Activated T-helper 1 cell treated with anti-CD3 and anti-CD28 coated beads, Interleukin-12 subunit alpha, Interleukin-12 subunit beta, Interleukin-2, Interleukin-4 antibody, amounts not matched to agents 30 ng/mL and 10 ng/mL and 1 ng/mL, durations not matched to agents 14 hours and 24 hours and 36 hours (primary cell): ENCODE measurements at regions not wholly inside any gene's neighbourhood (a gene's known extent, or its start where the extent isn't known, plus 50 kb on each side); places are given as distances from the start of the nearest gene placed in this dataset.

Source experiments
- DNase-seq: peaks from one replicate; pipeline ENCODE4 v3.0.0; 2021; ENCODE audit warnings: low spot score
- H3K27ac Mint-ChIP-seq: one replicate; pipeline ENCODE4 v1.8.0; 2021; ENCODE audit warnings: mild to moderate bottlenecking, mixed read lengths
- H3K27me3 Mint-ChIP-seq: one replicate; pipeline ENCODE4 v1.8.0; 2022; ENCODE audit warnings: mild to moderate bottlenecking, moderate library complexity, mixed read lengths; ENCODE audit not compliant: insufficient read depth
- H3K36me3 Mint-ChIP-seq: one replicate; pipeline ENCODE4 v1.8.0; 2021; ENCODE audit warnings: low read depth, mixed read lengths
- H3K4me1 Mint-ChIP-seq: one replicate; pipeline ENCODE4 v1.8.0; 2021; ENCODE audit warnings: low read depth, mixed read lengths
- H3K4me3 Mint-ChIP-seq: one replicate; pipeline ENCODE4 v1.8.0; 2021; ENCODE audit warnings: mild to moderate bottlenecking, moderate library complexity, mixed read lengths
- H3K9me3 Mint-ChIP-seq: one replicate; pipeline ENCODE4 v1.8.0; 2021; ENCODE audit warnings: mixed read lengths
- intact Hi-C: fragments of 100-400 bp; cut with micrococcal nuclease; formaldehyde crosslinking; loops from one replicate; pipeline ENCODE4 v1.15.1; 2024

- Mint-ChIP-seq H3K4me3 (no peak overlapping the region), H3K9me3 (no peaks in the 10 kb centered on the region), H3K27ac (no peak overlapping the region), H3K4me1 (no peaks in the 10 kb centered on the region), H3K27me3 (no peaks in the 10 kb centered on the region), H3K36me3 (no peaks in the 10 kb centered on the region)
- intact Hi-C loops: no loop called here
- no peak for DNase-seq
Observed at GRCh38 chr2:101533561-101534148, 58.7 kb upstream of the RFX8 start.

DNA sequence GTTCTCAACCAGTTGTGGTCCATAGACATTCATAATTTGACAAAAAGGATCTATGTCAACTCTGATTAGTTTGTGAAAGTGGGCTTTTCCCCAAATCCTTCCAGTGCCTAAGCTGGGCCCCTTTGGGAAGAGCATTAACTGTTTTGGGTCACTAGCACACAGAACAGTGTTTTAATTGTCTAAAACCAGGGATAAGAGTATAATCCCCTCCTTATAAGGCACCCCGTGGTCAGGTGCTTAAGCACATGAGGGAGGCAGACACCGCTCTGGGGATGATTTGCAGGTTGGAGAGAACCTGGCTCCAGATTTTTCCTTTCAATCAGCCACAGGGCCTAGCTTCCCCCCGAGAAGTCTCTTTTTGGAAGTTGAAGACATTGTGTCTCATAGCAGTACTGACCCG, 53.6 kb upstream of the RFX8 start:
- Mint-ChIP-seq H3K27me3 (peaks cover 5% of the 10 kb centered on the region), H3K27ac (no peak overlapping the region), H3K4me3 (no peak overlapping the region), H3K4me1 (no peaks in the 10 kb centered on the region), H3K36me3 (no peaks in the 10 kb centered on the region), H3K9me3 (no peaks in the 10 kb centered on the region)
- intact Hi-C loops: no loop called here
- DNase-seq: no peak

DNA sequence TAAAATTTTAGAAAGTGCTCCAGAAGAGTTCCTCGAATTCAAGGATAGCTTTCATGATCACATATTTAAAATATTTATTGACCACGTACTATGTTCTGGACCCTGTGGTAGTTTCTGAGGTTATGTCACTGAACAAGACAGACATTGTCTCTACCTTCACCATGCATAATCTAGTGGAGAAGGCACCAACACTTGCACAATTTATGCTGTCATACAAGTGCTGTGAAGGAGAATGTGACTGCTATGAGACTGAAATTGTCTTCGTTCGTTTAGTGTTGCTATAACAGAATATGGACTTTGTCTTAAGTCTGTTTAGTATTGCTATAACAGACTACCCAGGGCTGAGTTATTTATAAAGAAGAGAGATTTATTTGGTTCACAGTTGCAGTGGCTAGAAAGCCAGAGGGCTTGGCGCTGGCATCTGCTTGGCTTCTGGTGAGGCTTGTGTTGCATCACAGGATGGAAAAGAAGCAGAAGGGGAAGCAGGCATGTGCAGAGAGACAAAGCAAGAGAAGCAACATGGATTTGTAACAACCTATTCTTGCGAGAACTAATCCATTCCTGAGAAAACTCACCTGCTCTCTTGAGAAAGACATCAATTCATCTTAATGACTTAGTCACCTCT, 50.0 kb upstream of the RFX8 start:
- Mint-ChIP-seq H3K27me3 (peaks cover 5% of the 10 kb centered on the region), H3K9me3 (no peaks in the 10 kb centered on the region), H3K4me3 (no peak overlapping the region), H3K36me3 (no peaks in the 10 kb centered on the region), H3K27ac (no peak overlapping the region), H3K4me1 (peaks cover 7% of the 10 kb centered on the region)
- intact Hi-C loops: no loop called here
- DNase-seq: no peak
